Rectal smooth muscle tissue (tissue), 1 donor: ENCODE measurements at regions not wholly inside any gene's neighbourhood (a gene's known extent, or its start where the extent isn't known, plus 50 kb on each side); places are given as distances from the start of the nearest gene placed in this dataset.
A peak's percentile ranks its signal among the peaks of the same experiment; 100 is the strongest.

Experiments used
- H3K27ac ChIP-seq: one replicate; pipeline ENCODE4 v1.7.0; 2013; ENCODE audit warnings: low read depth, low read length, inconsistent platforms
- H3K27me3 ChIP-seq: one replicate; pipeline ENCODE4 v1.7.0; 2013; ENCODE audit warnings: low read length; ENCODE audit not compliant: control insufficient read depth, insufficient read depth
- H3K36me3 ChIP-seq: one replicate; pipeline ENCODE4 v1.7.0; 2013; ENCODE audit warnings: low read length; ENCODE audit not compliant: control insufficient read depth, insufficient read depth
- H3K4me1 ChIP-seq: one replicate; pipeline ENCODE4 v1.7.0; 2013; ENCODE audit warnings: low read length; ENCODE audit not compliant: control insufficient read depth, insufficient read depth
- H3K4me3 ChIP-seq: one replicate; pipeline ENCODE4 v1.7.0; 2013; ENCODE audit warnings: low read length
- H3K9ac ChIP-seq: one replicate; pipeline ENCODE4 v1.7.0; 2013; ENCODE audit warnings: low read length

- Histone ChIP-seq H3K4me3 (no peak overlapping the region), H3K4me1 (no peaks in the 10 kb centered on the region), H3K27ac (no peak overlapping the region), H3K36me3 (no peaks in the 10 kb centered on the region), H3K9ac (no peak overlapping the region), H3K27me3 (no peaks in the 10 kb centered on the region)
These were observed 50.0 kb upstream of the TSC22D2 start for GRCh38 chr3:150357923-150358607.

- Histone ChIP-seq H3K9ac (no peak overlapping the region), H3K36me3 (no peaks in the 10 kb centered on the region), H3K27ac (no peak overlapping the region), H3K4me3 (no peak overlapping the region), H3K4me1 (no peaks in the 10 kb centered on the region), H3K27me3 (no peaks in the 10 kb centered on the region)
These were observed 51.0 kb upstream of the TSC22D2 start for GRCh38 chr3:150357140-150357539.

GRCh38 chr3:150355574-150355973 lies 52.5 kb upstream of the TSC22D2 start:
- H3K36me3 ChIP-seq, result no peaks in the 10 kb centered on the region
- H3K4me1 ChIP-seq, result no peaks in the 10 kb centered on the region
- H3K4me3 ChIP-seq, result no peak overlapping the region
- H3K27me3 ChIP-seq, result no peaks in the 10 kb centered on the region
- no peak overlapping the region for H3K27ac ChIP-seq
- no peak overlapping the region for H3K9ac ChIP-seq

GRCh38 chr3:150352931-150353330 lies 55.2 kb upstream of the TSC22D2 start:
- no peak overlapping the region for H3K27ac ChIP-seq
- no peak overlapping the region for H3K9ac ChIP-seq
- no peaks in the 10 kb centered on the region for H3K27me3 ChIP-seq
- no peak overlapping the region for H3K4me3 ChIP-seq
- H3K36me3 ChIP-seq, result no peaks in the 10 kb centered on the region
- peaks cover 16% of the 10 kb centered on the region for H3K4me1 ChIP-seq

GRCh38 chr3:150351398-150351797 lies 56.7 kb upstream of the TSC22D2 start:
- Histone ChIP-seq H3K27ac (no peak overlapping the region), H3K27me3 (no peaks in the 10 kb centered on the region), H3K9ac (no peak overlapping the region), H3K4me1 (peaks cover 16% of the 10 kb centered on the region), H3K4me3 (no peak overlapping the region), H3K36me3 (no peaks in the 10 kb centered on the region)

GRCh38 chr3:150349314-150350097 lies 58.6 kb upstream of the TSC22D2 start:
- Histone ChIP-seq H3K36me3 (no peaks in the 10 kb centered on the region), H3K27ac (no peak overlapping the region), H3K4me1 (peaks cover 16% of the 10 kb centered on the region), H3K27me3 (no peaks in the 10 kb centered on the region), H3K4me3 (no peak overlapping the region), H3K9ac (no peak overlapping the region)

- Histone ChIP-seq H3K4me3 (no peak overlapping the region), H3K4me1 (peaks cover 16% of the 10 kb centered on the region), H3K27ac (no peak overlapping the region), H3K9ac (no peak overlapping the region), H3K36me3 (no peaks in the 10 kb centered on the region), H3K27me3 (no peaks in the 10 kb centered on the region)
These were observed 59.6 kb upstream of the TSC22D2 start for GRCh38 chr3:150348500-150348899.

GRCh38 chr3:150346981-150347863 lies 60.9 kb upstream of the TSC22D2 start:
- H3K36me3 ChIP-seq, result no peaks in the 10 kb centered on the region
- no peak overlapping the region for H3K9ac ChIP-seq
- peak overlapping the region; percentile 21 for H3K27ac ChIP-seq
- H3K4me3 ChIP-seq, result no peak overlapping the region
- no peaks in the 10 kb centered on the region for H3K27me3 ChIP-seq
- H3K4me1 ChIP-seq, result peaks cover 16% of the 10 kb centered on the region

GRCh38 chr3:150346266-150346665 lies 61.8 kb upstream of the TSC22D2 start:
- Histone ChIP-seq H3K4me1 (peaks cover 16% of the 10 kb centered on the region), H3K27ac (no peak overlapping the region), H3K4me3 (no peak overlapping the region)

GRCh38 chr3:150345021-150345538 lies 63.0 kb upstream of the TSC22D2 start:
- Histone ChIP-seq H3K27ac (no peak overlapping the region), H3K27me3 (no peaks in the 10 kb centered on the region), H3K4me1 (peaks cover 15% of the 10 kb centered on the region), H3K4me3 (no peak overlapping the region), H3K9ac (no peak overlapping the region), H3K36me3 (no peaks in the 10 kb centered on the region)

More at GRCh38 chr3:150346266-150346665, 61.8 kb upstream of the TSC22D2 start:
- Histone ChIP-seq H3K27me3 (no peaks in the 10 kb centered on the region), H3K9ac (no peak overlapping the region), H3K36me3 (no peaks in the 10 kb centered on the region)

- no peaks in the 10 kb centered on the region for H3K36me3 ChIP-seq
- peaks cover 7% of the 10 kb centered on the region for H3K4me1 ChIP-seq
- H3K27ac ChIP-seq, result no peak overlapping the region
- no peaks in the 10 kb centered on the region for H3K27me3 ChIP-seq
- H3K9ac ChIP-seq, result no peak overlapping the region
- no peak overlapping the region for H3K4me3 ChIP-seq
These were observed 63.9 kb upstream of the TSC22D2 start for GRCh38 chr3:150344079-150344759.
